GM23338 (cell line): ENCODE measurements at regions not wholly inside any gene's neighbourhood (a gene's known extent, or its start where the extent isn't known, plus 50 kb on each side); places are given as distances from the start of the nearest gene placed in this dataset.
"Not testable (repeated sequence)": the region's sequence is repeated elsewhere in the genome, so short reads cannot be mapped to it uniquely, and the experiment has no call there.

Experiments
- ATAC-seq: fragments of 200-7000 bp; cut with Tn5 transposase; 3 replicates; pipeline ENCODE4 v1.9.1; 2020
- DNase-seq: peaks from one replicate; pipeline ENCODE4 v3.0.0-alpha.2; 2015; ENCODE audit warnings: low spot score
- H2AFZ ChIP-seq: fragments of 200-600 bp; sonication (generic); 2 replicates; pipeline ENCODE4 v1.8.0; 2016; ENCODE audit warnings: antibody characterized with exemption, mild to moderate bottlenecking, moderate library complexity
- H3F3A ChIP-seq: fragments of 200-600 bp; sonication (generic); replicated peaks from 2 replicates; pipeline ENCODE4 v1.8.0; 2017; ENCODE audit warnings: antibody characterized with exemption, mixed run types, low read depth
- H3K27ac ChIP-seq: fragments of 200-600 bp; sonication (generic); 2 replicates; pipeline ENCODE4 v1.6.1; 2016; ENCODE audit warnings: low read depth
- H3K27me3 ChIP-seq: fragments of 200-600 bp; sonication (generic); 2 replicates; pipeline ENCODE4 v1.8.0; 2016; ENCODE audit warnings: mild to moderate bottlenecking, mixed run types, moderate library complexity; ENCODE audit not compliant: insufficient read depth
- H3K36me3 ChIP-seq: fragments of 200-600 bp; sonication (generic); 2 replicates; pipeline ENCODE4 v1.8.0; 2016; ENCODE audit warnings: mild to moderate bottlenecking; ENCODE audit not compliant: insufficient read depth
- H3K4me1 ChIP-seq: fragments of 200-600 bp; sonication (generic); 2 replicates; pipeline ENCODE4 v1.8.0; 2016; ENCODE audit warnings: mild to moderate bottlenecking, moderate library complexity; ENCODE audit not compliant: insufficient read depth
- H3K4me2 ChIP-seq: fragments of 200-600 bp; sonication (generic); 2 replicates; pipeline ENCODE4 v1.7.1; 2017; ENCODE audit warnings: mixed run types
- H3K4me3 ChIP-seq: fragments of 200-600 bp; sonication (generic); 2 replicates; pipeline ENCODE4 v1.6.1; 2016; ENCODE audit warnings: mixed run types
- H3K79me2 ChIP-seq: fragments of 200-600 bp; sonication (generic); replicated peaks from 2 replicates; pipeline ENCODE4 v1.8.0; 2017; ENCODE audit warnings: mild to moderate bottlenecking; ENCODE audit not compliant: insufficient read depth
- H3K9me2 ChIP-seq: fragments of 200-600 bp; sonication (generic); 2 replicates; pipeline ENCODE4 v1.8.0; 2017; ENCODE audit not compliant: insufficient read depth
- H4K20me1 ChIP-seq: fragments of 200-600 bp; sonication (generic); replicated peaks from 2 replicates; pipeline ENCODE4 v1.8.0; 2017; ENCODE audit warnings: mild to moderate bottlenecking; ENCODE audit not compliant: insufficient read depth
- H3K27ac Mint-ChIP-seq: 2 replicates; pipeline ENCODE4 v1.8.0; 2020; ENCODE audit warnings: inconsistent platforms, mild to moderate bottlenecking, moderate library complexity, mixed read lengths
- H3K27me3 Mint-ChIP-seq: 3 replicates; pipeline ENCODE4 v1.8.0; 2022; ENCODE audit warnings: low read depth, mild to moderate bottlenecking, moderate library complexity, mixed read lengths, inconsistent platforms; ENCODE audit not compliant: insufficient read depth, poor library complexity
- H3K36me3 Mint-ChIP-seq: 3 replicates; pipeline ENCODE4 v1.8.0; 2021; ENCODE audit warnings: low read depth, mild to moderate bottlenecking, inconsistent platforms, moderate library complexity, mixed read lengths
- H3K4me1 Mint-ChIP-seq: 3 replicates; pipeline ENCODE4 v1.8.0; 2020; ENCODE audit warnings: mild to moderate bottlenecking, inconsistent platforms, mixed read lengths
- H3K4me3 Mint-ChIP-seq: 3 replicates; pipeline ENCODE4 v1.8.0; 2021; ENCODE audit warnings: moderate library complexity, mild to moderate bottlenecking, inconsistent platforms, mixed read lengths
- H3K9me3 Mint-ChIP-seq: 3 replicates; pipeline ENCODE4 v1.8.0; 2020; ENCODE audit warnings: moderate library complexity, mild to moderate bottlenecking, inconsistent platforms, mixed read lengths
- CREB1 ChIP-seq: fragments of 250-450 bp; sonication (Bioruptor Pico); IDR thresholded peaks from 2 replicates; pipeline ENCODE4 v1.5.0; 2020; ENCODE audit warnings: low read depth, mild to moderate bottlenecking, moderate library complexity
- EZH2 ChIP-seq: fragments of 200-600 bp; sonication (generic); IDR thresholded peaks from one replicate; pipeline ENCODE4 v1.8.0; 2017; ENCODE audit warnings: antibody characterized with exemption, mild to moderate bottlenecking, low read depth; ENCODE audit not compliant: unreplicated experiment
- JUNB ChIP-seq: IDR thresholded peaks from one replicate; pipeline ENCODE4 v1.6.1; 2016; ENCODE audit warnings: antibody characterized with exemption; ENCODE audit not compliant: unreplicated experiment
- POLR2AphosphoS5 ChIP-seq: IDR thresholded peaks from 2 replicates; pipeline ENCODE4 v1.6.1; 2016; ENCODE audit warnings: antibody characterized with exemption, low read depth
- STAT1 ChIP-seq: IDR thresholded peaks from one replicate; pipeline ENCODE4 v1.6.1; 2016; ENCODE audit warnings: antibody characterized with exemption; ENCODE audit not compliant: unreplicated experiment
- ZNF114 ChIP-seq: fragments of 250-450 bp; sonication (Bioruptor Pico); IDR thresholded peaks from 2 replicates; pipeline ENCODE4 v1.5.0; 2020; ENCODE audit warnings: mild to moderate bottlenecking, moderate library complexity
- ZNF331 ChIP-seq: fragments of 250-450 bp; sonication (Bioruptor Pico); IDR thresholded peaks from 2 replicates; pipeline ENCODE4 v1.5.0; 2020; ENCODE audit warnings: low read depth, mild to moderate bottlenecking, moderate library complexity
- TF ChIP-seq, protein P1 (sequence below), 2 experiments: fragments of 200-600 bp in 1 of 2; sonication (generic) in 1 of 2; conservative IDR thresholded peaks; 2 replicates each; pipeline versions ENCODE4 v1.5.1 to v1.6.1; 2016 to 2017; ENCODE audit warnings: antibody characterized with exemption in 2 of 2, low read depth in 2 of 2, mild to moderate bottlenecking in 2 of 2, moderate library complexity in 1 of 2
- TF ChIP-seq, protein P2 (sequence below): IDR thresholded peaks from 2 replicates; pipeline ENCODE4 v1.6.1; 2016; ENCODE audit warnings: antibody characterized with exemption

DNA sequence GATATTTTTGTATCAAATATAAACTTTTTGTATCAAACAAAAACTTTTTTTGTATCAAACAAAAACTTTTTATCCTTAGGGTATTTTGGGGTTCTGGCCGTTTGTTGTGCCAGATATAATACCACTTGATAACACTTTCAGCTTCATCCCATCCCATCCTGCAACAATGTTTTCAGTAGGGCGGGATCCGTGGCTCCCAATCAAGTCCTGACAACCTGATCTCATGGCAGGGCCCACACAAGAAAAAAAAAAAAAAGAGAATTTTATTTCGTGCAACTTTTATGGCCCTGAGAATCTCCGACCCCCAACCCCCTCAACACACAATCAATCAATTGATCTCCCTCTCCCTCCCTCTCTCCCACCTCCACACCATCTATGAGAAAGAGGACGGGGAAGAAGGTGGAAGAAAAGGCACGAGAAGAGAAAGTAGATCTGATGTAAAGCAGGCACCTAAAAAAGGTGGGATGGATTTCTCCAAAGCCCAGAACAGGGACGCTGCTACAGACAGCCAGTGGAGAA is 4749.6 kb upstream of the OR11H1 start:
- H3K4me1 ChIP-seq, result no peaks in the 10 kb centered on the region
- H4K20me1 ChIP-seq, result no peaks in the 10 kb centered on the region
- DNase-seq (no peak), ATAC-seq (no peak)
- no peaks in the 10 kb centered on the region; the same call in 2 of the 3 replicates for H3K4me1 Mint-ChIP-seq
- H3K79me2 ChIP-seq, result no peaks in the 10 kb centered on the region
- no peak overlapping the region for H3K27ac ChIP-seq
- no peaks in the 10 kb centered on the region for H3F3A ChIP-seq
- no peak overlapping the region for H2AFZ ChIP-seq
- no peak overlapping the region for H3K27ac Mint-ChIP-seq
- peaks cover 95% of the 10 kb centered on the region for H3K9me3 Mint-ChIP-seq
- no peak overlapping the region for H3K4me2 ChIP-seq
- no peaks in the 10 kb centered on the region for H3K9me2 ChIP-seq
- no peak for TF ChIP-seq STAT1
- H3K36me3 Mint-ChIP-seq, result peaks cover 79% of the 10 kb centered on the region
- peaks cover 21% of the 10 kb centered on the region for H3K27me3 Mint-ChIP-seq
- H3K27me3 ChIP-seq, result no peaks in the 10 kb centered on the region
- H3K36me3 ChIP-seq, result 0 out of 2 replicates have a peak, but pooled peaks cover 10% of the 10 kb centered on the region
- no peak overlapping the region for H3K4me3 ChIP-seq
- no peak overlapping the region for H3K4me3 Mint-ChIP-seq

DNA sequence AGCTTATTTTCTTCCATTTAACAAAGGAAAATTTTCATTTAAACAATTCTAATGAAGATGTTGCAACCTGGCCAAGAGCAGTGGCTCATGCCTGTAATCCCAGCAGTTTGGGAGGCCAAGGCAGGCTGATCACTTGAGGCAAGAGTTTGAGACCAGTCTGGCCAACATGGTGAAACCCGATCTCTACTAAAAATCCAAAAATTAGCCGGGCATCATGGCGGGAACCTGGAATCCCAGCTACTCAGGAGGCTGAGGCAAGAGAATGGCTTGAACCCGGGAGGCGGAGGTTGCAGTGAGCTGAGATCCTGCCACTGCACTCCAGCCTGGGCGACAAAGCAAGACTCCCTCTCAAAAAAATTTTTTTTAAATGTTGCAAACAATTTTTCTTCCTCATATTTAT is 4748.8 kb upstream of the OR11H1 start:
- H3K27ac Mint-ChIP-seq, H3K4me3 ChIP-seq, H2AFZ ChIP-seq, ATAC-seq, H3K4me2 ChIP-seq, H3K79me2 ChIP-seq, H3K27ac ChIP-seq, DNase-seq, H3K4me1 ChIP-seq, H3K4me3 Mint-ChIP-seq, H3F3A ChIP-seq, H4K20me1 ChIP-seq, H3K4me1 Mint-ChIP-seq, H3K27me3 ChIP-seq, H3K9me2 ChIP-seq: not testable (repeated sequence)
- Mint-ChIP-seq H3K36me3 (peaks cover 83% of the 10 kb centered on the region), H3K9me3 (peaks cover 97% of the 10 kb centered on the region), H3K27me3 (peaks cover 27% of the 10 kb centered on the region)
- 0 out of 2 replicates have a peak, but pooled peaks cover 12% of the 10 kb centered on the region for H3K36me3 ChIP-seq

DNA sequence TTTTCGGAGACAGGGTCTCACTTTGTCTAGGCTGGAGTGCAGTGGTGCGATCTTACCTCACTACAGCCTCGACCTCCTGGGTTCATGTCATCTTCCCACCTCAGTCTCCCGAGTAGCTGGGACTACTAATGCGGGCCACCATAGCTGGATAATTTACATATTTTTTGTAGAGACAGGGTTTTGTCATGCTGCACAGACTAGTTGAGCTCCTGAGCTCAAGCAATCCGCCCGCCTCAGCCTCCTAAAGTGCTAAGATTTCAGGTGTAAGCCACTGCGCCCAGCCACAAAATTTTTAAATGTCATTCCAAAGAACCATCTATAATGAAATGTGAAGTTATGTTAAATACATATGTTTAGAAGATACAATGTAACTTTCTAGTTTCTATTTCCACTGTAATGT is 4747.7 kb upstream of the OR11H1 start:
- no peaks in the 10 kb centered on the region for H4K20me1 ChIP-seq
- 0 out of 2 replicates have a peak, but pooled peaks cover 12% of the 10 kb centered on the region for H3K36me3 ChIP-seq
- H3F3A ChIP-seq, result no peaks in the 10 kb centered on the region
- H3K4me1 Mint-ChIP-seq, result no peaks in the 10 kb centered on the region; the same call in 2 of the 3 replicates
- H3K9me3 Mint-ChIP-seq, result peaks cover 89% of the 10 kb centered on the region
- no peak overlapping the region for H3K27ac ChIP-seq
- no peaks in the 10 kb centered on the region for H3K27me3 ChIP-seq
- no peaks in the 10 kb centered on the region for H3K79me2 ChIP-seq
- H2AFZ ChIP-seq, result no peak overlapping the region
- H3K4me3 ChIP-seq, result no peak overlapping the region
- peaks cover 77% of the 10 kb centered on the region for H3K36me3 Mint-ChIP-seq
- H3K27ac Mint-ChIP-seq, result no peak overlapping the region
- no peaks in the 10 kb centered on the region for H3K9me2 ChIP-seq
- no peaks in the 10 kb centered on the region for H3K4me1 ChIP-seq
- H3K4me3 Mint-ChIP-seq, result no peak overlapping the region
- no peak for DNase-seq
- no peak overlapping the region for H3K4me2 ChIP-seq
- no peak for ATAC-seq
- H3K27me3 Mint-ChIP-seq, result peaks cover 29% of the 10 kb centered on the region
- no peak for TF ChIP-seq EZH2
- TF ChIP-seq POLR2AphosphoS5, result no peak
- no peak for TF ChIP-seq CREB1
- no peak for TF ChIP-seq JUNB
- TF ChIP-seq, protein P1, sequence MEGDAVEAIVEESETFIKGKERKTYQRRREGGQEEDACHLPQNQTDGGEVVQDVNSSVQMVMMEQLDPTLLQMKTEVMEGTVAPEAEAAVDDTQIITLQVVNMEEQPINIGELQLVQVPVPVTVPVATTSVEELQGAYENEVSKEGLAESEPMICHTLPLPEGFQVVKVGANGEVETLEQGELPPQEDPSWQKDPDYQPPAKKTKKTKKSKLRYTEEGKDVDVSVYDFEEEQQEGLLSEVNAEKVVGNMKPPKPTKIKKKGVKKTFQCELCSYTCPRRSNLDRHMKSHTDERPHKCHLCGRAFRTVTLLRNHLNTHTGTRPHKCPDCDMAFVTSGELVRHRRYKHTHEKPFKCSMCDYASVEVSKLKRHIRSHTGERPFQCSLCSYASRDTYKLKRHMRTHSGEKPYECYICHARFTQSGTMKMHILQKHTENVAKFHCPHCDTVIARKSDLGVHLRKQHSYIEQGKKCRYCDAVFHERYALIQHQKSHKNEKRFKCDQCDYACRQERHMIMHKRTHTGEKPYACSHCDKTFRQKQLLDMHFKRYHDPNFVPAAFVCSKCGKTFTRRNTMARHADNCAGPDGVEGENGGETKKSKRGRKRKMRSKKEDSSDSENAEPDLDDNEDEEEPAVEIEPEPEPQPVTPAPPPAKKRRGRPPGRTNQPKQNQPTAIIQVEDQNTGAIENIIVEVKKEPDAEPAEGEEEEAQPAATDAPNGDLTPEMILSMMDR (conservative IDR thresholded peaks at IDR 0.05; ENCODE audit: low read depth in 2 of 2), result no peak
- TF ChIP-seq, protein P2, sequence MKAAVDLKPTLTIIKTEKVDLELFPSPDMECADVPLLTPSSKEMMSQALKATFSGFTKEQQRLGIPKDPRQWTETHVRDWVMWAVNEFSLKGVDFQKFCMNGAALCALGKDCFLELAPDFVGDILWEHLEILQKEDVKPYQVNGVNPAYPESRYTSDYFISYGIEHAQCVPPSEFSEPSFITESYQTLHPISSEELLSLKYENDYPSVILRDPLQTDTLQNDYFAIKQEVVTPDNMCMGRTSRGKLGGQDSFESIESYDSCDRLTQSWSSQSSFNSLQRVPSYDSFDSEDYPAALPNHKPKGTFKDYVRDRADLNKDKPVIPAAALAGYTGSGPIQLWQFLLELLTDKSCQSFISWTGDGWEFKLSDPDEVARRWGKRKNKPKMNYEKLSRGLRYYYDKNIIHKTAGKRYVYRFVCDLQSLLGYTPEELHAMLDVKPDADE, result no peak
- TF ChIP-seq ZNF114 (CRISPR knock-in tag), result no peak
- no peak for TF ChIP-seq STAT1
- TF ChIP-seq ZNF331 (CRISPR knock-in tag), result no peak
